Activated T-helper 17 cell treated with anti-CD3 and anti-CD28 coated beads, Interleukin-2, amount 50 U/mL, for 72 hours (primary cell): ENCODE measurements at regions not wholly inside any gene's neighbourhood (a gene's known extent, or its start where the extent isn't known, plus 50 kb on each side); places are given as distances from the start of the nearest gene placed in this dataset.
"Not testable (repeated sequence)": the region's sequence is repeated elsewhere in the genome, so short reads cannot be mapped to it uniquely, and the experiment has no call there.

Experiments used
- ATAC-seq: fragments of 150-1000 bp; cut with Tn5 transposase; replicated peaks from 2 replicates; pipeline ENCODE4 v1.10.0; 2021; ENCODE audit warnings: mild to moderate bottlenecking, moderate library complexity
- H3K27ac Mint-ChIP-seq: one replicate; pipeline ENCODE4 v1.8.0; 2022; ENCODE audit warnings: mixed read lengths
- H3K27me3 Mint-ChIP-seq: one replicate; pipeline ENCODE4 v1.8.0; 2022; ENCODE audit warnings: mixed read lengths
- H3K36me3 Mint-ChIP-seq: one replicate; pipeline ENCODE4 v1.8.0; 2022; ENCODE audit warnings: low read depth, mild to moderate bottlenecking, mixed read lengths
- H3K4me1 Mint-ChIP-seq: one replicate; pipeline ENCODE4 v1.8.0; 2022; ENCODE audit warnings: mixed read lengths
- H3K4me3 Mint-ChIP-seq: one replicate; pipeline ENCODE4 v1.8.0; 2022; ENCODE audit warnings: mild to moderate bottlenecking, mixed read lengths
- H3K9me3 Mint-ChIP-seq: one replicate; pipeline ENCODE4 v1.8.0; 2022; ENCODE audit warnings: mixed read lengths

GRCh38 chr10:7084280-7085005 lies 326.4 kb downstream of the SFMBT2 start:
- no peak for ATAC-seq
- H3K9me3 Mint-ChIP-seq, result peaks cover 4% of the 10 kb centered on the region
- H3K27ac Mint-ChIP-seq, result no peak overlapping the region
- H3K36me3 Mint-ChIP-seq, result no peaks in the 10 kb centered on the region
- no peaks in the 10 kb centered on the region for H3K4me1 Mint-ChIP-seq
- H3K4me3 Mint-ChIP-seq, result no peak overlapping the region
- H3K27me3 Mint-ChIP-seq, result peaks cover 12% of the 10 kb centered on the region

GRCh38 chr10:7082967-7083366 lies 327.9 kb downstream of the SFMBT2 start:
- Mint-ChIP-seq H3K36me3 (no peaks in the 10 kb centered on the region), H3K27me3 (peaks cover 13% of the 10 kb centered on the region), H3K9me3 (no peaks in the 10 kb centered on the region), H3K4me1 (no peaks in the 10 kb centered on the region), H3K27ac (no peak overlapping the region), H3K4me3 (no peak overlapping the region)
- no peak for ATAC-seq

GRCh38 chr10:7077880-7078279 lies 333.0 kb downstream of the SFMBT2 start:
- Mint-ChIP-seq H3K4me1 (no peaks in the 10 kb centered on the region), H3K9me3 (no peaks in the 10 kb centered on the region), H3K4me3 (no peak overlapping the region), H3K36me3 (no peaks in the 10 kb centered on the region), H3K27ac (no peak overlapping the region), H3K27me3 (peaks cover 10% of the 10 kb centered on the region)
- no peak for ATAC-seq

- no peaks in the 10 kb centered on the region for H3K9me3 Mint-ChIP-seq
- no peaks in the 10 kb centered on the region for H3K4me1 Mint-ChIP-seq
- no peak overlapping the region for H3K4me3 Mint-ChIP-seq
- peaks cover 4% of the 10 kb centered on the region for H3K27me3 Mint-ChIP-seq
- H3K36me3 Mint-ChIP-seq, result no peaks in the 10 kb centered on the region
- H3K27ac Mint-ChIP-seq, result no peak overlapping the region
- ATAC-seq, result no peak
These were observed 335.0 kb downstream of the SFMBT2 start for GRCh38 chr10:7075851-7076250.

GRCh38 chr10:7075110-7075509 lies 335.7 kb downstream of the SFMBT2 start:
- no peak overlapping the region for H3K4me3 Mint-ChIP-seq

GRCh38 chr10:7071421-7071820 lies 339.4 kb downstream of the SFMBT2 start:
- Mint-ChIP-seq H3K27ac (no peak overlapping the region), H3K4me1 (no peaks in the 10 kb centered on the region), H3K9me3 (no peaks in the 10 kb centered on the region), H3K36me3 (no peaks in the 10 kb centered on the region), H3K27me3 (peaks cover 3% of the 10 kb centered on the region), H3K4me3 (no peak overlapping the region)
- ATAC-seq, result no peak

More at GRCh38 chr10:7075110-7075509, 335.7 kb downstream of the SFMBT2 start:
- no peaks in the 10 kb centered on the region for H3K9me3 Mint-ChIP-seq
- H3K27ac Mint-ChIP-seq, result no peak overlapping the region
- no peaks in the 10 kb centered on the region for H3K36me3 Mint-ChIP-seq
- H3K4me1 Mint-ChIP-seq, result no peaks in the 10 kb centered on the region
- peaks cover 3% of the 10 kb centered on the region for H3K27me3 Mint-ChIP-seq
- ATAC-seq, result no peak

GRCh38 chr10:7070950-7071349 lies 339.9 kb downstream of the SFMBT2 start:
- Mint-ChIP-seq H3K27ac (no peak overlapping the region), H3K27me3 (peaks cover 3% of the 10 kb centered on the region), H3K9me3 (no peaks in the 10 kb centered on the region), H3K36me3 (no peaks in the 10 kb centered on the region), H3K4me1 (no peaks in the 10 kb centered on the region), H3K4me3 (no peak overlapping the region)
- ATAC-seq, result no peak

- Mint-ChIP-seq H3K27me3 (peaks cover 3% of the 10 kb centered on the region), H3K4me1 (no peaks in the 10 kb centered on the region), H3K4me3 (no peak overlapping the region), H3K9me3 (no peaks in the 10 kb centered on the region), H3K27ac (no peak overlapping the region), H3K36me3 (no peaks in the 10 kb centered on the region)
- ATAC-seq, result no peak
These were observed 341.1 kb downstream of the SFMBT2 start for GRCh38 chr10:7069706-7070105.

- ATAC-seq, result no peak
- no peaks in the 10 kb centered on the region for H3K36me3 Mint-ChIP-seq
- no peaks in the 10 kb centered on the region for H3K9me3 Mint-ChIP-seq
- H3K4me3 Mint-ChIP-seq, result no peak overlapping the region
- H3K27me3 Mint-ChIP-seq, result no peaks in the 10 kb centered on the region
- no peaks in the 10 kb centered on the region for H3K4me1 Mint-ChIP-seq
- no peak overlapping the region for H3K27ac Mint-ChIP-seq
These were observed 354.6 kb downstream of the SFMBT2 start for GRCh38 chr10:7056216-7056615.

GRCh38 chr10:7054915-7055314 lies 355.9 kb downstream of the SFMBT2 start:
- Mint-ChIP-seq H3K36me3 (no peaks in the 10 kb centered on the region), H3K4me3 (no peak overlapping the region), H3K27ac (no peak overlapping the region)

GRCh38 chr10:7053195-7053594 lies 357.6 kb downstream of the SFMBT2 start:
- Mint-ChIP-seq H3K27me3 (no peaks in the 10 kb centered on the region), H3K4me3 (no peak overlapping the region), H3K9me3 (no peaks in the 10 kb centered on the region), H3K27ac (no peak overlapping the region), H3K4me1 (no peaks in the 10 kb centered on the region), H3K36me3 (no peaks in the 10 kb centered on the region)
- no peak for ATAC-seq

More at GRCh38 chr10:7054915-7055314, 355.9 kb downstream of the SFMBT2 start:
- Mint-ChIP-seq H3K4me1 (no peaks in the 10 kb centered on the region), H3K9me3 (no peaks in the 10 kb centered on the region), H3K27me3 (no peaks in the 10 kb centered on the region)
- no peak for ATAC-seq

GRCh38 chr10:7050024-7050423 lies 360.8 kb downstream of the SFMBT2 start:
- peaks cover 27% of the 10 kb centered on the region for H3K4me1 Mint-ChIP-seq
- H3K36me3 Mint-ChIP-seq, H3K9me3 Mint-ChIP-seq, H3K4me3 Mint-ChIP-seq, H3K27me3 Mint-ChIP-seq, H3K27ac Mint-ChIP-seq, ATAC-seq: not testable (repeated sequence)

GRCh38 chr10:7048061-7048460 lies 362.8 kb downstream of the SFMBT2 start:
- H3K27ac Mint-ChIP-seq, result no peak overlapping the region
- H3K36me3 Mint-ChIP-seq, result no peaks in the 10 kb centered on the region
- H3K4me1 Mint-ChIP-seq, result peaks cover 37% of the 10 kb centered on the region
- no peaks in the 10 kb centered on the region for H3K27me3 Mint-ChIP-seq
- H3K9me3 Mint-ChIP-seq, result peaks cover 4% of the 10 kb centered on the region
- no peak overlapping the region for H3K4me3 Mint-ChIP-seq
- no peak for ATAC-seq

- Mint-ChIP-seq H3K36me3 (no peaks in the 10 kb centered on the region), H3K27me3 (no peaks in the 10 kb centered on the region), H3K4me3 (peak overlapping the region; percentile 25), H3K4me1 (peaks cover 37% of the 10 kb centered on the region), H3K9me3 (peaks cover 4% of the 10 kb centered on the region), H3K27ac (peak overlapping the region; percentile 0)
- ATAC-seq, result peak; percentile 74
These were observed 364.2 kb downstream of the SFMBT2 start for GRCh38 chr10:7046615-7047014.

GRCh38 chr10:7045891-7046599 lies 364.8 kb downstream of the SFMBT2 start:
- Mint-ChIP-seq H3K4me3 (peak overlapping the region; percentile 25), H3K36me3 (no peaks in the 10 kb centered on the region), H3K9me3 (peaks cover 4% of the 10 kb centered on the region), H3K27ac (peak overlapping the region; percentile 0), H3K27me3 (no peaks in the 10 kb centered on the region), H3K4me1 (peaks cover 37% of the 10 kb centered on the region)
- ATAC-seq, result peak; percentile 87
